ENCODE measurements at regions not wholly inside any gene's neighbourhood (a gene's known extent, or its start where the extent isn't known, plus 50 kb on each side); places are given as distances from the start of the nearest gene placed in this dataset.

DNA sequence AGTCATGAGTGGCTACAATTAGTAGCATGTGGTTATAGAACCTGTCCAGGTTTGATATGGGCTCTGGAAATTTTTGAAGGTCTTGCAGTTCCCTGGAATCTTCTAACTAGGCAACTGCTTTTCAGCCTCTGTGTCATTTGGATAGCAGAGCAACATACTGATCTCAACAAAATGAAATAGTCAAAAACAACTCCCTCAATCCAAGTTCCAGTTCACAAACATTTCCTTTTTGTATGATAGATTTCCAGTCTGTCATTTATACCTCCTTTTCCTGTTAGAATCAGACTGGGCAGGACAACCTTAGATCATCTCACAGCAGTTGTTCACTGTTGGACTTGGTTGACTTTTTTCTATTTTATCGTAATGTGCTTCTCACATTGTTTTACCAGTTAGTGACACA, 442.1 kb upstream of the PDE3A start:
- TF ChIP-seq EZH2 (IDR thresholded peaks at IDR 0.05) (no peak), POLR2AphosphoS5 (IDR thresholded peaks at IDR 0.05; ENCODE audit: borderline replicate concordance, low read depth, low read length) (no peak)
